ENCODE measurements at regions not wholly inside any gene's neighbourhood (a gene's known extent, or its start where the extent isn't known, plus 50 kb on each side); places are given as distances from the start of the nearest gene placed in this dataset.

DNA sequence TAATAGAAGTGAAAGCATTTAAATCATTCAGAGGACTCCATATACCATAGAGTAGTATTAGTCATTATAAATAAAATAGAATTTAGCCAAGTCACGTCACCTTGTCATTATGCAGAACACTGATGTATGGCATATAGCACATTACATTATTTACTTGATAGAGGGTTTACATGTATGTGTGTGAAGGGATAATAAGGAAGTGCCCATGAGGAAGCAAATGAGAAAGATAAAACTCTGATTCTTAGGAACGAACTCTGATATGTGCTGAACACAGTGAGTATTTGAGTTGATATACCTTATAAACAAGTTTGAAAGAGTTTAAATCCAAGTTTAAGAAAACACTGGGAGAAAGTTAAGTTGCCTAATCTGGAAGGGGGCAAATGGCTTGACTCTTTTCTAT is 160.5 kb upstream of the NDST3 start:
- TF ChIP-seq MYC (IDR thresholded peaks at IDR 0.05; ENCODE audit: low read depth, low read length), result no peak
- TF ChIP-seq, protein P1, sequence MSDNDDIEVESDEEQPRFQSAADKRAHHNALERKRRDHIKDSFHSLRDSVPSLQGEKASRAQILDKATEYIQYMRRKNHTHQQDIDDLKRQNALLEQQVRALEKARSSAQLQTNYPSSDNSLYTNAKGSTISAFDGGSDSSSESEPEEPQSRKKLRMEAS (IDR thresholded peaks at IDR 0.05; ENCODE audit: low read depth, low read length), result no peak

All from NB4 (cell line).